ENCODE measurements at regions not wholly inside any gene's neighbourhood (a gene's known extent, or its start where the extent isn't known, plus 50 kb on each side); places are given as distances from the start of the nearest gene placed in this dataset.

DNA sequence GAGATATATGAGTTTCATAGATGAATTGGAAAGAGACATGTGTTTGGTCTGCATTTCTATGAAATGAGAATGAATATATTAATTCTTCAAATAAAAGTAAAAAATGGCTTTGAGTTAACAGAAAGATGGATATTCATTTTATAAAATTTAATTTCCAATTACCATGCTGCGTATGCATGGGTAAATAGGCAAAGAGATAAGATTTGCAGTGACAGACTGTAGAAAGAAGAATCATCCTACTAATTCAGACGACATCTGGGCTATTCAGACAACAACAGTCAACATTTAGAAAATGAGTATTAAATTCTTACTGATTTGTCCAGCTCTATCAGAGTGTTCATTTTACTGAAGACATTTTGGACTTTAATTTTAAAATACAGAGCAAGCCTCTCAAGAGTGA lies 602.2 kb upstream of the NRSN1 start:
- ATAC-seq (no peak), DNase-seq (ENCODE audit: low read depth, low spot score) (no peak)
- RAD21 ChIA-PET (ENCODE audit: low non-redundant PET in 1 of 2, low total read pairs in 2 of 2, uncharacterized antibody in 2 of 2, unreplicated experiment in 2 of 2) = no interaction called here
- Histone ChIP-seq H3K27me3 (ENCODE audit: insufficient read depth, low read length) (no peaks in the 10 kb centered on the region), H3K9me2 (ENCODE audit: insufficient read depth) (no peaks in the 10 kb centered on the region), H3K4me2 (ENCODE audit: low read length) (no peak overlapping the region), H3K79me2 (ENCODE audit: insufficient read depth, low read length) (no peaks in the 10 kb centered on the region), H2AFZ (ENCODE audit: low read depth, low read length, poor library complexity, severe bottlenecking) (no peak overlapping the region), H3K4me1 (ENCODE audit: control insufficient read depth in 1 of 2, insufficient read depth in 2 of 2, low read length in 2 of 2) (no peaks in the 10 kb centered on the region), H3K27ac (ENCODE audit: low read depth, low read length) (no peak overlapping the region), H3K9me3 (ENCODE audit: control insufficient read depth in 1 of 2, insufficient read depth in 1 of 2, low read depth in 1 of 2, low read length in 2 of 2) (no peaks in the 10 kb centered on the region; a peak in 1 of 4 replicates), H3K4me3 (replicated peaks in 1 of 2; ENCODE audit: low read depth in 1 of 2, low read length in 2 of 2) (no peak overlapping the region), H3K36me3 (ENCODE audit: control insufficient read depth in 1 of 2, insufficient read depth in 2 of 2, low read length in 2 of 2) (no peaks in the 10 kb centered on the region), H4K20me1 (ENCODE audit: insufficient read depth) (no peaks in the 10 kb centered on the region), H3K9ac (ENCODE audit: low read length) (no peak overlapping the region)
- POLR2A ChIA-PET = no interaction called here
- no peak for TF ChIP-seq CBX3 (IDR thresholded peaks at IDR 0.05; ENCODE audit: low read depth)
- no peak for TF ChIP-seq EZH2phosphoT487 (IDR thresholded peaks at IDR 0.05; ENCODE audit: borderline replicate concordance)
- TF ChIP-seq, protein P1, sequence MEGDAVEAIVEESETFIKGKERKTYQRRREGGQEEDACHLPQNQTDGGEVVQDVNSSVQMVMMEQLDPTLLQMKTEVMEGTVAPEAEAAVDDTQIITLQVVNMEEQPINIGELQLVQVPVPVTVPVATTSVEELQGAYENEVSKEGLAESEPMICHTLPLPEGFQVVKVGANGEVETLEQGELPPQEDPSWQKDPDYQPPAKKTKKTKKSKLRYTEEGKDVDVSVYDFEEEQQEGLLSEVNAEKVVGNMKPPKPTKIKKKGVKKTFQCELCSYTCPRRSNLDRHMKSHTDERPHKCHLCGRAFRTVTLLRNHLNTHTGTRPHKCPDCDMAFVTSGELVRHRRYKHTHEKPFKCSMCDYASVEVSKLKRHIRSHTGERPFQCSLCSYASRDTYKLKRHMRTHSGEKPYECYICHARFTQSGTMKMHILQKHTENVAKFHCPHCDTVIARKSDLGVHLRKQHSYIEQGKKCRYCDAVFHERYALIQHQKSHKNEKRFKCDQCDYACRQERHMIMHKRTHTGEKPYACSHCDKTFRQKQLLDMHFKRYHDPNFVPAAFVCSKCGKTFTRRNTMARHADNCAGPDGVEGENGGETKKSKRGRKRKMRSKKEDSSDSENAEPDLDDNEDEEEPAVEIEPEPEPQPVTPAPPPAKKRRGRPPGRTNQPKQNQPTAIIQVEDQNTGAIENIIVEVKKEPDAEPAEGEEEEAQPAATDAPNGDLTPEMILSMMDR (IDR thresholded peaks at IDR 0.05 in 2 of 3, conservative IDR thresholded peaks at IDR 0.05 in 1 of 3; ENCODE audit: borderline replicate concordance in 1 of 3, insufficient read depth in 1 of 3, low read depth in 2 of 3, low read length in 2 of 3) = no peak
- TF ChIP-seq JUND (IDR thresholded peaks at IDR 0.05) = no peak
- no peak for TF ChIP-seq ELF1 (IDR thresholded peaks at IDR 0.05; ENCODE audit: borderline replicate concordance, low read depth)
- TF ChIP-seq, protein P2, sequence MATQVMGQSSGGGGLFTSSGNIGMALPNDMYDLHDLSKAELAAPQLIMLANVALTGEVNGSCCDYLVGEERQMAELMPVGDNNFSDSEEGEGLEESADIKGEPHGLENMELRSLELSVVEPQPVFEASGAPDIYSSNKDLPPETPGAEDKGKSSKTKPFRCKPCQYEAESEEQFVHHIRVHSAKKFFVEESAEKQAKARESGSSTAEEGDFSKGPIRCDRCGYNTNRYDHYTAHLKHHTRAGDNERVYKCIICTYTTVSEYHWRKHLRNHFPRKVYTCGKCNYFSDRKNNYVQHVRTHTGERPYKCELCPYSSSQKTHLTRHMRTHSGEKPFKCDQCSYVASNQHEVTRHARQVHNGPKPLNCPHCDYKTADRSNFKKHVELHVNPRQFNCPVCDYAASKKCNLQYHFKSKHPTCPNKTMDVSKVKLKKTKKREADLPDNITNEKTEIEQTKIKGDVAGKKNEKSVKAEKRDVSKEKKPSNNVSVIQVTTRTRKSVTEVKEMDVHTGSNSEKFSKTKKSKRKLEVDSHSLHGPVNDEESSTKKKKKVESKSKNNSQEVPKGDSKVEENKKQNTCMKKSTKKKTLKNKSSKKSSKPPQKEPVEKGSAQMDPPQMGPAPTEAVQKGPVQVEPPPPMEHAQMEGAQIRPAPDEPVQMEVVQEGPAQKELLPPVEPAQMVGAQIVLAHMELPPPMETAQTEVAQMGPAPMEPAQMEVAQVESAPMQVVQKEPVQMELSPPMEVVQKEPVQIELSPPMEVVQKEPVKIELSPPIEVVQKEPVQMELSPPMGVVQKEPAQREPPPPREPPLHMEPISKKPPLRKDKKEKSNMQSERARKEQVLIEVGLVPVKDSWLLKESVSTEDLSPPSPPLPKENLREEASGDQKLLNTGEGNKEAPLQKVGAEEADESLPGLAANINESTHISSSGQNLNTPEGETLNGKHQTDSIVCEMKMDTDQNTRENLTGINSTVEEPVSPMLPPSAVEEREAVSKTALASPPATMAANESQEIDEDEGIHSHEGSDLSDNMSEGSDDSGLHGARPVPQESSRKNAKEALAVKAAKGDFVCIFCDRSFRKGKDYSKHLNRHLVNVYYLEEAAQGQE (IDR thresholded peaks at IDR 0.05; ENCODE audit: low read depth) = no peak
- no peak for TF ChIP-seq SIN3A (IDR thresholded peaks at IDR 0.05; ENCODE audit: low read depth)
- no peak for TF ChIP-seq SP1 (IDR thresholded peaks at IDR 0.05; ENCODE audit: low read depth)
- no peak for TF ChIP-seq CEBPB (IDR thresholded peaks at IDR 0.05; ENCODE audit: low read depth)
- TF ChIP-seq TCF7L2 (IDR thresholded peaks at IDR 0.05; ENCODE audit: borderline replicate concordance, extremely low read depth, insufficient read depth, insufficient read length) = no peak
- no peak for TF ChIP-seq SRF (IDR thresholded peaks at IDR 0.05; ENCODE audit: low read depth)
- intact Hi-C loops (cut with micrococcal nuclease) = no loop called here
- CTCF ChIA-PET = no interaction called here
- no TSS peak for BruUV-seq (replicated peaks)
